ENCODE measurements at regions not wholly inside any gene's neighbourhood (a gene's known extent, or its start where the extent isn't known, plus 50 kb on each side); places are given as distances from the start of the nearest gene placed in this dataset.

DNA sequence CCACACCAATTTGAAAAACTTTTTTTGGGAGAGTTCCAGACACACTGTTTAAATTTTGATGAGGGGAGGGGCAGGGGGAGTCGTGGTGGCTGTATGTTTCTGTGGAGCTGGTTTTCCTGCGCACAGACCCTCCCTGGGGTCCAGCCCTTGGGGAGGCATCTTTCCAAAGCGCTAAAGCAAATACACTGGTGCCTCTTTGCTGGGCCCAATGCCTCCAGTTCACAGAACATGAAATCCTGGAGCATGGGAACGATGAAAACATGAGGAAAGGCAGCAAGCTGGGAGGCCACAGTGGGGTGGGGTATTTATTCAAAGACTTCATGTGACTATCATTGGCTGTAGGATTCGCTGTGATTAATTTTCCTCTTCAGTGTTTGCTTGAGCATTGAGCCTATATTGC, 135.3 kb downstream of the CCDC34 start:
- Histone ChIP-seq H3K4me2 (ENCODE audit: low read depth, low read length) (no peak overlapping the region), H2BK5ac (ENCODE audit: low read depth, low read length, poor library complexity, severe bottlenecking) (no peak overlapping the region), H3K4me3 (ENCODE audit: insufficient read depth, low read depth, low read length) (no peak overlapping the region), H3K4me1 (ENCODE audit: control insufficient read depth, insufficient read depth, low read length) (peaks cover 2% of the 10 kb centered on the region; the same call in 1 of the 2 replicates), H3K27ac (ENCODE audit: insufficient read depth, low read length) (no peak overlapping the region), H2AFZ (replicated peaks; ENCODE audit: low read length, poor library complexity) (no peak overlapping the region), H2AK9ac (replicated peaks; ENCODE audit: low read depth, low read length, poor library complexity) (no peak overlapping the region), H4K20me1 (ENCODE audit: insufficient read depth, low read length) (no peaks in the 10 kb centered on the region), H3K9ac (ENCODE audit: low read depth, low read length) (no peak overlapping the region), H4K8ac (ENCODE audit: low read depth in 2 of 2, low read length in 2 of 2) (no peak overlapping the region), H2BK120ac (ENCODE audit: low read depth, low read length) (no peak overlapping the region), H3K18ac (ENCODE audit: low read depth, low read length) (no peak overlapping the region), H4K91ac (ENCODE audit: insufficient read depth, low read depth, low read length) (no peak overlapping the region), H3K27me3 (ENCODE audit: control insufficient read depth, insufficient read depth, low read length) (peaks cover 6% of the 10 kb centered on the region; the same call in 1 of the 2 replicates), H3K36me3 (ENCODE audit: control insufficient read depth, insufficient read depth, low read length) (no peaks in the 10 kb centered on the region), H3K23ac (ENCODE audit: low read depth, low read length) (no peak overlapping the region), H2BK15ac (ENCODE audit: low read depth, low read length) (no peak overlapping the region), H3K9me3 (ENCODE audit: control insufficient read depth, insufficient read depth, low read length) (no peaks in the 10 kb centered on the region), H3K9me1 (ENCODE audit: insufficient read depth, low read length) (no peaks in the 10 kb centered on the region), H3K79me1 (ENCODE audit: low read depth in 1 of 2, low read length in 2 of 2) (no peaks in the 10 kb centered on the region), H4K5ac (ENCODE audit: low read depth, low read length) (no peak overlapping the region), H3K14ac (replicated peaks; ENCODE audit: low read depth, low read length) (no peak overlapping the region), H3K56ac (ENCODE audit: extremely low read depth, insufficient read depth, low read length) (no peak overlapping the region), H2BK20ac (ENCODE audit: low read depth, low read length) (no peak overlapping the region), H3K4ac (ENCODE audit: low read depth, low read length) (no peak overlapping the region), H2AK5ac (ENCODE audit: low read depth, low read length) (no peak overlapping the region)
- BruUV-seq (replicated peaks) = no TSS peak
- no peak for TF ChIP-seq MXI1 (IDR thresholded peaks at IDR 0.05; ENCODE audit: borderline replicate concordance, low read depth, low read length)
- no peak for TF ChIP-seq CHD1 (IDR thresholded peaks at IDR 0.05; ENCODE audit: low read depth, low read length)
- no peak for TF ChIP-seq MAZ (IDR thresholded peaks at IDR 0.05; ENCODE audit: borderline replicate concordance, low read depth, low read length)
- no peak for TF ChIP-seq CEBPB (IDR thresholded peaks at IDR 0.05; ENCODE audit: low read depth, low read length)
- TF ChIP-seq, protein P1, sequence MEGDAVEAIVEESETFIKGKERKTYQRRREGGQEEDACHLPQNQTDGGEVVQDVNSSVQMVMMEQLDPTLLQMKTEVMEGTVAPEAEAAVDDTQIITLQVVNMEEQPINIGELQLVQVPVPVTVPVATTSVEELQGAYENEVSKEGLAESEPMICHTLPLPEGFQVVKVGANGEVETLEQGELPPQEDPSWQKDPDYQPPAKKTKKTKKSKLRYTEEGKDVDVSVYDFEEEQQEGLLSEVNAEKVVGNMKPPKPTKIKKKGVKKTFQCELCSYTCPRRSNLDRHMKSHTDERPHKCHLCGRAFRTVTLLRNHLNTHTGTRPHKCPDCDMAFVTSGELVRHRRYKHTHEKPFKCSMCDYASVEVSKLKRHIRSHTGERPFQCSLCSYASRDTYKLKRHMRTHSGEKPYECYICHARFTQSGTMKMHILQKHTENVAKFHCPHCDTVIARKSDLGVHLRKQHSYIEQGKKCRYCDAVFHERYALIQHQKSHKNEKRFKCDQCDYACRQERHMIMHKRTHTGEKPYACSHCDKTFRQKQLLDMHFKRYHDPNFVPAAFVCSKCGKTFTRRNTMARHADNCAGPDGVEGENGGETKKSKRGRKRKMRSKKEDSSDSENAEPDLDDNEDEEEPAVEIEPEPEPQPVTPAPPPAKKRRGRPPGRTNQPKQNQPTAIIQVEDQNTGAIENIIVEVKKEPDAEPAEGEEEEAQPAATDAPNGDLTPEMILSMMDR (conservative IDR thresholded peaks at IDR 0.05; ENCODE audit: low read depth, low read length) = no peak
- TF ChIP-seq RAD21 (IDR thresholded peaks at IDR 0.05; ENCODE audit: low read length) = no peak
- no peak for TF ChIP-seq NFE2L2 (IDR thresholded peaks at IDR 0.05; ENCODE audit: low read depth, low read length)
- TF ChIP-seq ELK1 (IDR thresholded peaks at IDR 0.05; ENCODE audit: borderline replicate concordance, low read depth, low read length) = no peak
- in situ Hi-C loops (cut with MboI; ENCODE audit: low sequenced_read_pairs) = no loop called here
- no peak for ATAC-seq (ENCODE audit: low read depth)
- dilution Hi-C loops (cut with HindIII; ENCODE audit: low sequenced_read_pairs, unreplicated experiment) = no loop called here
- intact Hi-C loops (cut with micrococcal nuclease) = no loop called here
- ChIA-PET CTCF (no interaction called here), POLR2A (ENCODE audit: unreplicated experiment) (no interaction called here)
- 18% methylated on average over 3 of the region's 5 CpGs; no CpG with 5 or more reads in 1 of the 2 experiments for WGBS, 2 experiments (ENCODE audit: extremely low coverage in 2 of 2, insufficient read length in 1 of 2)
- no peak for DNase-seq
